Ishikawa (cell line): ENCODE measurements at regions not wholly inside any gene's neighbourhood (a gene's known extent, or its start where the extent isn't known, plus 50 kb on each side); places are given as distances from the start of the nearest gene placed in this dataset.
A peak's percentile ranks its signal among the peaks of the same experiment; 100 is the strongest.

Experiments used
- CEBPB ChIP-seq: IDR thresholded peaks from 2 replicates; pipeline ENCODE4 v1.6.1; 2012
- CREB1 ChIP-seq: IDR thresholded peaks from 2 replicates; pipeline ENCODE4 v1.6.1; 2012; ENCODE audit warnings: low read depth
- EGR1 ChIP-seq: IDR thresholded peaks from 2 replicates; pipeline ENCODE4 v1.6.1; 2012
- EP300 ChIP-seq: IDR thresholded peaks from 2 replicates; pipeline ENCODE4 v1.6.1; 2012; ENCODE audit warnings: borderline replicate concordance
- FOXM1 ChIP-seq: IDR thresholded peaks from 2 replicates; pipeline ENCODE4 v1.6.1; 2012; ENCODE audit warnings: low read depth, borderline replicate concordance
- MAX ChIP-seq: IDR thresholded peaks from 2 replicates; pipeline ENCODE4 v1.6.1; 2012
- NFIC ChIP-seq: IDR thresholded peaks from 2 replicates; pipeline ENCODE4 v1.6.1; 2012
- RAD21 ChIP-seq: IDR thresholded peaks from 2 replicates; pipeline ENCODE4 v1.6.1; 2012; ENCODE audit warnings: low read depth
- REST ChIP-seq: IDR thresholded peaks from 2 replicates; pipeline ENCODE4 v1.6.1; 2012; ENCODE audit warnings: low read depth, mild to moderate bottlenecking
- TAF1 ChIP-seq: IDR thresholded peaks from 2 replicates; pipeline ENCODE4 v1.6.1; 2012; ENCODE audit warnings: low read depth, mild to moderate bottlenecking
- TCF12 ChIP-seq: IDR thresholded peaks from 2 replicates; pipeline ENCODE4 v1.6.1; 2012; ENCODE audit warnings: low read depth
- TEAD4 ChIP-seq: IDR thresholded peaks from 2 replicates; pipeline ENCODE4 v1.6.1; 2012
- USF1 ChIP-seq: IDR thresholded peaks from 2 replicates; pipeline ENCODE4 v1.6.1; 2012
- YY1 ChIP-seq: IDR thresholded peaks from 2 replicates; pipeline ENCODE4 v1.6.1; 2012; ENCODE audit warnings: low read depth
- ZBTB7A ChIP-seq: IDR thresholded peaks from 2 replicates; pipeline ENCODE4 v1.6.1; 2012; ENCODE audit warnings: low read depth

DNA sequence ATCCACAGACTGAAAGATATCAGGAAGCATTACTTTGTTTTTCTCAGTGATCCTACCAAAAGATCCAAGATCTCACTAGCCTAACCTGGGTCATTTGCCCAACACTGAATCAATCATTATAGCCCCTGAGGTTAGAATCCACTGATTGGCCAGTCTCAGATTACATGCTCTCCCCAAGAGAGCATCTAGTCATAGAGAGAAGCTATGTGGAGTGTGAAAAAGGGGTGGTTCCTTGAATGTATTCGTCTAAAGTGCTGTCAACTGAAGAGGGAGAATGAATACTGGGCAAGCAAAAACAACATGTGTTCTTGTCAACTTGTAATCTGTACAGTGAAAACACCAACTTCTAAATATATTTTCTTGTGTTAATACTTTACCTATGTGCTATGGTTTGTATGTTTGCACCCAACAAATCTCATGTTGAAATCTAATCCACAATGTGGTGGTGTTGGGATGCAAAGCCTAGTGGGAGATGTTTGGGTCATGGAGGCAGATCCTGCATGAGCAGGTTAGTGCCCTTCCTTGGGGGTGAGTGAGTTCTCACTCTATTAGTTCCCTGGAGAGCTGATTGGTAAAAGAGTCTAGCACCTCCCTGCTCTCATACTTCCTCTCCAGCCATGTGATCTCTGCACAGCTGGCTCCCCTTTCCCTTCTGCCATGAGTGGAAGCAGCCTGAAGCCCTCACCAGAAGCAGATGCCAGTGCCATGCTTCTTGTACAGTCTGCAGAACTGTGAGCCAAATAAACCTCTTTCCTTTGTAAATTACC, 60.3 kb upstream of the PJA2 start:
- TF ChIP-seq EGR1 = no peak
- no peak for TF ChIP-seq CREB1
- no peak for TF ChIP-seq EP300

GRCh38 chr5:109468737-109469420, 59.1 kb upstream of the PJA2 start:
- no peak for TF ChIP-seq YY1
- peak; percentile 84 for TF ChIP-seq RAD21
- TF ChIP-seq TCF12 = 0 out of 2 replicates have a peak, but pooled peaks have one; percentile 20
- no peak for TF ChIP-seq TEAD4
- TF ChIP-seq TAF1 = no peak
- 0 out of 2 replicates have a peak, but pooled peaks have one; percentile 19 for TF ChIP-seq FOXM1
- TF ChIP-seq ZBTB7A = no peak
- TF ChIP-seq CREB1 = no peak
- no peak for TF ChIP-seq USF1
- no peak for TF ChIP-seq MAX
- TF ChIP-seq EP300 = no peak
- no peak for TF ChIP-seq REST
- no peak for TF ChIP-seq EGR1
- TF ChIP-seq NFIC = peak; percentile 98

- TF ChIP-seq TEAD4 (no peak), YY1 (no peak)
These were observed 58.5 kb upstream of the PJA2 start for GRCh38 chr5:109468288-109468676.

DNA sequence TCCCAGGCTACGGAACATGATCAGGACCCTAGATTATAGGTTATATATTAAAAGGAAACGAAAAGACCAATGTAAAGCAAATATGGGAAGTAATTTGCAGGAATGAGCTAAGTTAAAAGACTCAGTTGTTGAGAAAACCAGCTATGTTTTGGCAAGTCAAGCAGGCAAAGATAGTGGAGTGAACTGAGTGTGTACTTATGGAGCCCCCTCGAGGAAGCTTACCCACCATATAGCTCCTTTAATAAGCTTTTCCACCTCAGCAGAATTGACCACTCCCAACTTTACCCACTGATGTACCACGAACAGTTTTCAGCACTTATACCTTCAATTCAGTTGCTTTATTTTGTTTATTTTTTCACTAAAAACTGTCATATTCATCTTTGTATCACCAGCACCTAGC, 57.3 kb upstream of the PJA2 start:
- TF ChIP-seq EGR1 = no peak
- no peak for TF ChIP-seq YY1
- no peak for TF ChIP-seq REST
- TF ChIP-seq RAD21 = 0 out of 2 replicates have a peak, but pooled peaks have one; percentile 7
- no peak for TF ChIP-seq TCF12
- TF ChIP-seq FOXM1 = no peak
- TF ChIP-seq CREB1 = no peak
- TF ChIP-seq CEBPB = no peak
